ENCODE measurements at regions not wholly inside any gene's neighbourhood (a gene's known extent, or its start where the extent isn't known, plus 50 kb on each side); places are given as distances from the start of the nearest gene placed in this dataset.
"Not testable (repeated sequence)": the region's sequence is repeated elsewhere in the genome, so short reads cannot be mapped to it uniquely, and the experiment has no call there.

- Mint-ChIP-seq H3K4me1 (no peaks in the 10 kb centered on the region), H3K27ac (no peak overlapping the region), H3K36me3 (no peaks in the 10 kb centered on the region), H3K9me3 (peaks cover 6% of the 10 kb centered on the region), H3K4me3 (no peak overlapping the region), H3K27me3 (no peaks in the 10 kb centered on the region)
- no peak for DNase-seq (ENCODE audit: low spot score in 2 of 2)
- ATAC-seq (ENCODE audit: low read depth), result no peak
Measured at GRCh38 chr4:166153548-166153947, 280.5 kb downstream of the TLL1 start.

DNA sequence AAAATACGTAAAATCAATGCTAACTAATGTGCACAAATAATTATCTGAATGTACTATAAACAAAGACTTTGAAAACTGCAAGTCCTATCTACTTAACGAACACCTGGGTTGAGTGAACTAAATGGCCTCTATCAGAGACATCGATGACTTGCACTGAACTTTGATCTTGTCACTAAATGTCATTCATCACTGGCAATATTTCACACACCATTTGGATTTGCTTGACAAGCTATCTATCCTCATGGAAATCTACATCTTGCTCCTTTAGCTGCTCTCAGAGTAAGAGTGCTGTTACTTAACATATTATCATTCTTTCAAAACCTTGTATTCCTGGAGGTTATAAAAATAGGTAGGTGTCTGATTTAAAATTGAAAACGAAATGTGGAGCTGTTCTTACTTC is 289.3 kb downstream of the TLL1 start:
- no peak overlapping the region for H3K27ac Mint-ChIP-seq
- DNase-seq (ENCODE audit: low spot score in 2 of 2) (no peak), ATAC-seq (ENCODE audit: low read depth) (no peak)
- no peaks in the 10 kb centered on the region for H3K4me1 Mint-ChIP-seq
- no peaks in the 10 kb centered on the region for H3K27me3 Mint-ChIP-seq
- H3K36me3 Mint-ChIP-seq, result no peaks in the 10 kb centered on the region
- H3K4me3 Mint-ChIP-seq, result no peak overlapping the region
- peaks cover 5% of the 10 kb centered on the region for H3K9me3 Mint-ChIP-seq

GRCh38 chr4:166165829-166166420 is 292.9 kb downstream of the TLL1 start:
- H3K36me3 Mint-ChIP-seq, result no peaks in the 10 kb centered on the region
- H3K4me1 Mint-ChIP-seq, result no peaks in the 10 kb centered on the region
- no peak overlapping the region for H3K4me3 Mint-ChIP-seq
- H3K9me3 Mint-ChIP-seq, result no peaks in the 10 kb centered on the region
- no peak overlapping the region for H3K27ac Mint-ChIP-seq
- ATAC-seq (ENCODE audit: low read depth), result peak; percentile 47
- DNase-seq (ENCODE audit: low spot score in 2 of 2), result peak in 1 of 2 donors; percentile 6
- H3K27me3 Mint-ChIP-seq, result no peaks in the 10 kb centered on the region

- H3K9me3 Mint-ChIP-seq, result peaks cover 1% of the 10 kb centered on the region
- no peak for ATAC-seq (ENCODE audit: low read depth)
- DNase-seq (ENCODE audit: low spot score in 2 of 2), result no peak
- H3K36me3 Mint-ChIP-seq, result no peaks in the 10 kb centered on the region
- H3K4me1 Mint-ChIP-seq, result no peaks in the 10 kb centered on the region
- no peak overlapping the region for H3K4me3 Mint-ChIP-seq
- H3K27me3 Mint-ChIP-seq, result no peaks in the 10 kb centered on the region
- no peak overlapping the region for H3K27ac Mint-ChIP-seq
Measured at GRCh38 chr4:166169111-166169510, 296.1 kb downstream of the TLL1 start.

- Mint-ChIP-seq H3K4me3 (no peak overlapping the region), H3K27me3 (no peaks in the 10 kb centered on the region), H3K4me1 (no peaks in the 10 kb centered on the region), H3K9me3 (peaks cover 1% of the 10 kb centered on the region), H3K27ac (no peak overlapping the region), H3K36me3 (no peaks in the 10 kb centered on the region)
- DNase-seq (ENCODE audit: low spot score in 2 of 2) (no peak), ATAC-seq (ENCODE audit: low read depth) (no peak)
Measured at GRCh38 chr4:166172619-166173018, 299.6 kb downstream of the TLL1 start.

DNA sequence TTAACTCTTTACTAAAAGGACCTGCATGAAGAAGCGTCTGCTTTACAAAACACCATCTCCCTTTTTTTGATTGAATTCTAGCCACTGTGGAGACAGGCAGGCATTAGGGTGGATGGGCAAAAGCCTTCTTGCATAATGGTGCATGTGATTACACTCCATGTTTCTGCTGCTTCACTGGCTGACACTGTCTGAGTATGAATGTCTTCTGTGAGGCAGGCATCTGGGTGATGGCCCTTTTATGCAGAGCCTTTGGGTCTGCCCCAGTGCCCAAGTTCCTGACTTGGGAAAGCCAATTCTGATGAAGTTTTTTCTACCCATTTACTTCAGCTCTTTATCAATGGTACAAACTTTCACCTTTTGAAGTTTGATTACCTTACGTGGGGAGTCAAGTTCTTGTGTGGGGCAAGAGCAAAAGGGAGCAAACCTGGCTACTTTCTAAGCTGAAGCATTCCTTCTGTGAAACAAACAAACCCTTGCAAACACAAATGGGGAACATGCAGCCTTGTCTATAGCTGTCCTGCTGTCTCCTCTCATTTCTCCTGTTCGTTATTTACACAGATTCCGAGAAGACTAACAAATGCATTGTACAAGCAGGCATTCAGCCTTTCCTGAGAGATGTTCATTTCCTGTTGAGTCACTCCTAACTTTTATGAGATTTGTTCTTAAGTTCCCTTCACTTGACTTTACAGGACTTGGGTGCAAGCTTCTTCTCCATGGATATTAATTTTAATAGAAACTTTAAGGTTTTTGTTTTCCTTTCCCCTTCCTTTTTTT is 301.9 kb downstream of the TLL1 start:
- H3K9me3 Mint-ChIP-seq, result peaks cover 1% of the 10 kb centered on the region
- H3K36me3 Mint-ChIP-seq, result no peaks in the 10 kb centered on the region
- H3K27ac Mint-ChIP-seq, result no peak overlapping the region
- no peaks in the 10 kb centered on the region for H3K4me1 Mint-ChIP-seq
- no peak overlapping the region for H3K4me3 Mint-ChIP-seq
- ATAC-seq (ENCODE audit: low read depth) (no peak), DNase-seq (ENCODE audit: low spot score in 2 of 2) (no peak)
- no peaks in the 10 kb centered on the region for H3K27me3 Mint-ChIP-seq

DNA sequence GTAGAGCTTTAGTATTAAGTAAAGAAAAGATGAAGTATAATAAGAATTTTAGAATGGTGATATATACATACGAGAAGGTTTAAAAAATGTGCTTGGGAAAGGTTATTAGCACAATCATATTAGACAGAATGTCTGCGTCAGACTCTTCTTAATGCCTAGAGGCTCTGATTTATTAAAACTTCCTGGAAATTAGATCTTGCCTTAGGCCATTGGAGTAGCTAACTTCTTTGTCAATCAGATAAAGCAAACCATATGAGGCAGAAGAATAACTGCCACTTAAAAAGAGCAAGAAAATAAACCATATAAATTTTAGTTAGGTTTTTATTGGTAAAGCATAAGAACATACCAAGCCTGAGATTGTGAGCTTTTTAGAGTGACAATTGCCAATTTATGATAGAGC is 309.1 kb downstream of the TLL1 start:
- Mint-ChIP-seq H3K36me3 (no peaks in the 10 kb centered on the region), H3K27ac (no peak overlapping the region), H3K9me3 (peaks cover 6% of the 10 kb centered on the region), H3K4me1 (no peaks in the 10 kb centered on the region), H3K4me3 (no peak overlapping the region), H3K27me3 (no peaks in the 10 kb centered on the region)
- no peak for DNase-seq (ENCODE audit: low spot score in 2 of 2)
- no peak for ATAC-seq (ENCODE audit: low read depth)

- no peaks in the 10 kb centered on the region for H3K4me1 Mint-ChIP-seq
- no peaks in the 10 kb centered on the region for H3K36me3 Mint-ChIP-seq
- no peaks in the 10 kb centered on the region for H3K27me3 Mint-ChIP-seq
- ATAC-seq (ENCODE audit: low read depth), result no peak
- H3K27ac Mint-ChIP-seq, result no peak overlapping the region
- DNase-seq (ENCODE audit: low spot score in 2 of 2), result no peak
- peaks cover 5% of the 10 kb centered on the region for H3K9me3 Mint-ChIP-seq
- H3K4me3 Mint-ChIP-seq, result no peak overlapping the region
Measured at GRCh38 chr4:166195101-166195500, 322.1 kb downstream of the TLL1 start.

DNA sequence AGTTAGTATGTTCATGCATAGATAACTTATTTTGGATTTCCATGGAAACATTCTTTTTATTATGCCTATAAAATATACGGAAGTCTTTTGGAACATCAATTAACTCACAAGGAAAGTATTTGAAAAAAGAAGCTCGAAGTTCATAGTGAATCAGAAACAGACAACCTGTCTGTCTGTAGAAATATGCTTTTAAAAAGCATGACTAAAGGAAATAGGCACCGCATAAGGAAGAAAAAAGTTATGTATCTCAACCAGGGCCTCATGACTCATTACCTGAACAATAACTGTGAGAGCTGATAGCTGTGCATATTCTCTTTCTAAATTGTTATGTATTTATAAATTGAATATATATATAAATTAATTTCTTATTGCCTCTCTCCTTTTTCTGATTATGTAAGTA is 324.1 kb downstream of the TLL1 start:
- Mint-ChIP-seq H3K27ac (no peak overlapping the region), H3K27me3 (no peaks in the 10 kb centered on the region), H3K9me3 (peaks cover 3% of the 10 kb centered on the region), H3K4me3 (no peak overlapping the region), H3K4me1 (no peaks in the 10 kb centered on the region), H3K36me3 (no peaks in the 10 kb centered on the region)
- DNase-seq (ENCODE audit: low spot score in 2 of 2), result no peak
- no peak for ATAC-seq (ENCODE audit: low read depth)

- no peak for DNase-seq (ENCODE audit: low spot score in 2 of 2)
- ATAC-seq (ENCODE audit: low read depth), result no peak
- Mint-ChIP-seq H3K9me3 (peaks cover 1% of the 10 kb centered on the region), H3K27ac (no peak overlapping the region), H3K4me1 (no peaks in the 10 kb centered on the region), H3K4me3 (no peak overlapping the region), H3K36me3 (no peaks in the 10 kb centered on the region), H3K27me3 (no peaks in the 10 kb centered on the region)
Measured at GRCh38 chr4:166198041-166198440, 325.0 kb downstream of the TLL1 start.

DNA sequence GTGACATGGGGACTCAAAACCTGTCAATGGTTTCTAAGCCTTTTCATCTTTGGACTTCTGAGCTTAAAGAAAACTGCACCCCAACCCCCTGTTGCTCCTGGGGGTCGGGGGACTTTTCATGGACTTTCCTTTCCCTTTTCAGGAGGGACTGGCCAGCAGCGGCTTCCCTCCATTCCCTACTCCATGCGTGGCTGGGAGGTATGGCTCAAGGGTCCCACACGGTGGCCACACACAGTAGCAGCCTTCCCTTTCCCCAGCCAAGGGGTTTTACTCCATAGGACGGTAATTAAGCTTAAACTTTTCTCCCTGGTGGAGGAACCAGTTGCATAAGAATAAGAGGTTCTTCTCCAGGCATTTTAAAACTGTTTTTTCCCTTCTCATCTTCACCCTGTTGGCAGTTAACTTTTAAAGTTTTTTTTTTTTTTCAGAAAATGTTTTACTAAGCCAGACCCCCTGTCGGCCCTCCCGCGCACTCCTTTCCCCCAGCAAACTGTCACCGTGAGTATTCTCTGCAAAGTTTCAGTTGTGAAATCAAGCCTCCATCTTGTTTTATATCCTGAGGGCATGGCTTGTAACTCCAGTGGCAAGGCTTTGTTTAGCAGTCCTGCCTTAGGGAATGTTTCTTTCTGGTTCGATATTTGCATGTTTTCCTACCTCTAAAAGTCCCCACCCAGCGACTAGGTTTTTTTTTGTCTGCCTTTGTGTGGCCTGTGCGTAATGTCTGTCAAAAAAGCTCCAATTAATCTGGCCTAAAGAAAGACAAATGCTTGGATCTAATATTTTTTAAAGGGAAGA is 325.7 kb downstream of the TLL1 start:
- ATAC-seq (ENCODE audit: low read depth), result no peak
- no peak overlapping the region for H3K27ac Mint-ChIP-seq

DNA sequence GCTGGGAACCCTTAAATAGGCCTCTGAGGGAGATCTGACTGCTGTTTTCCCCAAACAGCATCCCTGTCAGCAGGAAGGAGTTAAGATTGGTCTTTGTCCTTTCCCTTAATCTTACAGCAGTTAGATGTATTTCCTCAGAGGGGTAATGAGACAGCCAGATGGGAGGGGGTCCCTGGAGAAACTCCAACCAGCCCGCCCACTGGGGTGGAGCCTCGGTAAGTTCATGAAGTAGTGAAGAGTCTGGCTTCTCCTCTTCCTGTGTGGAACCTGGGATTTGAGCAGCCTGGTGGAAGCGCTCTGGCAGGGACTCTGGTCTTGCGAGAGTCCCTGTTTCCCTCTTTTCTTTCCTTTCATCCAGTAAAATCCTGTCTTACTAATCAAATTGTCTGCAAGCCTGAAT is 330.0 kb downstream of the TLL1 start:
- H3K36me3 Mint-ChIP-seq, result no peaks in the 10 kb centered on the region
- H3K27me3 Mint-ChIP-seq, result no peaks in the 10 kb centered on the region
- no peak for DNase-seq (ENCODE audit: low spot score in 2 of 2)
- H3K4me3 Mint-ChIP-seq, result no peak overlapping the region
- H3K4me1 Mint-ChIP-seq, result no peaks in the 10 kb centered on the region
- H3K9me3 Mint-ChIP-seq, result peaks cover 1% of the 10 kb centered on the region
- ATAC-seq (ENCODE audit: low read depth), result no peak
- H3K27ac Mint-ChIP-seq, result no peak overlapping the region

More for the DNA sequence above, 325.7 kb downstream of the TLL1 start:
- H3K9me3 Mint-ChIP-seq, result peaks cover 1% of the 10 kb centered on the region
- DNase-seq (ENCODE audit: low spot score in 2 of 2), result no peak
- H3K4me1 Mint-ChIP-seq, result no peaks in the 10 kb centered on the region
- no peaks in the 10 kb centered on the region for H3K36me3 Mint-ChIP-seq
- no peaks in the 10 kb centered on the region for H3K27me3 Mint-ChIP-seq
- no peak overlapping the region for H3K4me3 Mint-ChIP-seq

DNA sequence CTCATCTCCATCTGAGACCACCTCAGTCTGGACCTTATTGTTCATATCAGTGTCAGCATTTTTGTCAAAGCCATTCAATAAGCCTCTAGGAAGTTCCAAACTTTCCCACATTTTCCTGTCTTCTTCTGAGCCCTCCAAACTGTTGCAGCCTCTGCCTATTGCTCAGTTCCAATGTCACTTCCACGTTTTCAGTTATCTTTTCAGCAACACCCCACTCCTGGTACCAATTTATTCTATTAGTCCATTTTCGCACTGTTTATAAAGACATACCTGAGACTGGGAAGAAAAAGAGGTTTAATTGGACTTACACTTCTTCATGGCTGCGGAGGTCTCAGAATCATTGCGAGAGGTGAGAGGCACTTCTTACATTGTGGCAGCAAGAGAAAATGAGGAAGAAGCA is 339.3 kb downstream of the TLL1 start:
- not testable (repeated sequence) for ATAC-seq (ENCODE audit: low read depth); H3K4me3 Mint-ChIP-seq; H3K36me3 Mint-ChIP-seq; H3K27ac Mint-ChIP-seq; DNase-seq (ENCODE audit: low spot score in 2 of 2); H3K27me3 Mint-ChIP-seq; H3K4me1 Mint-ChIP-seq
- H3K9me3 Mint-ChIP-seq, result peaks cover 10% of the 10 kb centered on the region

GRCh38 chr4:166222271-166222670 is 349.2 kb downstream of the TLL1 start:
- DNase-seq (ENCODE audit: low spot score in 2 of 2) (no peak), ATAC-seq (ENCODE audit: low read depth) (no peak)
- no peaks in the 10 kb centered on the region for H3K9me3 Mint-ChIP-seq
- no peaks in the 10 kb centered on the region for H3K36me3 Mint-ChIP-seq
- no peak overlapping the region for H3K27ac Mint-ChIP-seq
- no peaks in the 10 kb centered on the region for H3K27me3 Mint-ChIP-seq
- H3K4me1 Mint-ChIP-seq, result no peaks in the 10 kb centered on the region
- H3K4me3 Mint-ChIP-seq, result no peak overlapping the region
